Stimulated activated naive CD8-positive, alpha-beta T cell treated with anti-CD3 and anti-CD28 coated beads, Interleukin-15, Interleukin-2, amounts not matched to agents 100 ng/mL and 50 ng/mL, for 24 hours (primary cell): ENCODE measurements at regions not wholly inside any gene's neighbourhood (a gene's known extent, or its start where the extent isn't known, plus 50 kb on each side); places are given as distances from the start of the nearest gene placed in this dataset.

Source experiments
- H3K27ac Mint-ChIP-seq: one replicate; pipeline ENCODE4 v1.8.0; 2021; ENCODE audit warnings: mild to moderate bottlenecking, mixed read lengths
- H3K27me3 Mint-ChIP-seq: one replicate; pipeline ENCODE4 v1.8.0; 2021; ENCODE audit warnings: mixed read lengths
- H3K36me3 Mint-ChIP-seq: one replicate; pipeline ENCODE4 v1.8.0; 2021; ENCODE audit warnings: low read depth, mixed read lengths
- H3K4me1 Mint-ChIP-seq: one replicate; pipeline ENCODE4 v1.8.0; 2021; ENCODE audit warnings: low read depth, mixed read lengths
- H3K4me3 Mint-ChIP-seq: one replicate; pipeline ENCODE4 v1.8.0; 2021; ENCODE audit warnings: mild to moderate bottlenecking, mixed read lengths
- H3K9me3 Mint-ChIP-seq: one replicate; pipeline ENCODE4 v1.8.0; 2021; ENCODE audit warnings: mixed read lengths

DNA sequence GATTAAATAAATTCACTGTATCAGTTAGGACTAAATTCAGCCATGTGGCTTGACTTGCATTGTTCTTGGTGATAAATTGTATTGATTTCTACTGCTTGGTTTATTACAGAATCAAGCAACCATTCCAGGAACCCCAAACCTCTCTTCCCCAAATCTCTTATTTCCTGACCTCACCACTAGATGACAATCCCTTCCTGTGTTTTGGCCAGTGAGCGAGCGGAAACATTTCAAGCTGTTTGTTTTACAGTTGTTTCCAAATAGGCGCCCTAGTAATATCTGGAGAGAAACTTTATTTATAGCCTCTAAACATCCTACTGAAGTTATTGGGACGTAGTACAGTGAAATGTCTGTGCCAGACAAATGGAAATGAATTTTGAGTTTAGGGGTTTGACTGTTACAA, 161.1 kb downstream of the SNAPC1 start:
- Mint-ChIP-seq H3K9me3 (no peaks in the 10 kb centered on the region), H3K4me3 (no peak overlapping the region), H3K4me1 (no peaks in the 10 kb centered on the region), H3K36me3 (no peaks in the 10 kb centered on the region), H3K27ac (no peak overlapping the region), H3K27me3 (peaks cover 49% of the 10 kb centered on the region)

- H3K4me3 Mint-ChIP-seq, result no peak overlapping the region
- H3K36me3 Mint-ChIP-seq, result no peaks in the 10 kb centered on the region
- no peaks in the 10 kb centered on the region for H3K9me3 Mint-ChIP-seq
- H3K27ac Mint-ChIP-seq, result no peak overlapping the region
- no peaks in the 10 kb centered on the region for H3K4me1 Mint-ChIP-seq
- peaks cover 49% of the 10 kb centered on the region for H3K27me3 Mint-ChIP-seq
Measured at GRCh38 chr14:61925043-61925442, 162.8 kb downstream of the SNAPC1 start.

DNA sequence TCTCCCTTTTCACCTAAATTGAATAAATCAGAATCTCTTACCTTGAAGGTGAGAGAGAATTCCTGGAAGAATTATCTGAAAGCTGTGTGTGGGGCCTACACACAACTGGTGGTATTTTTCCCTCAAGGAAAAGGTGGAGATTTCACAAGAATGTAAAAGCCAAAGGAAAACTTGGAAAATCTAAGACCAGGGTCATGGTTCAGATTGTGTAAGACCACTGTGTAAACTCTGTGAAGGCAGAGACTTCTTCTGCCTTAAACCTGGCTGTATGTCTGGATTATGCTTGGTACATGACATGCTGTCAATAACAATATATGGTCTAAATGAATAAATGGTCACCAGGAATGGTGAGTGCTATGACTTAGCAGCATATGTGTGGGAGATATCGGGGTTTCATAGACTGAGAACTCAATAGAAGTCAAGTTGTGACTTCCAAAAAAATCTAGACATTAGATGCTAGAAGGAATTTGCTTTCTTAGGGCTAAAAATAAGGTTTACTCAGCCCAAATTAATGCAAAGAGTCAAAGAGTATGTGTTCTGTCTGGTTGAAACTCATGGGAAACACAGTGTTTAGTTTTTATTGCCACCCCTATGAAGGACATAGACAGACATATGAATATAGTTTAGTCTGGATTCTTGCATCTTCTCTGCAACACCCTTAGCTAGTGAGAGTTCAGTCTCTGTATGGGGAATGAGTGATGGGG, 163.7 kb downstream of the SNAPC1 start:
- Mint-ChIP-seq H3K4me1 (no peaks in the 10 kb centered on the region), H3K36me3 (no peaks in the 10 kb centered on the region), H3K27me3 (peaks cover 46% of the 10 kb centered on the region), H3K9me3 (no peaks in the 10 kb centered on the region), H3K4me3 (no peak overlapping the region), H3K27ac (no peak overlapping the region)

DNA sequence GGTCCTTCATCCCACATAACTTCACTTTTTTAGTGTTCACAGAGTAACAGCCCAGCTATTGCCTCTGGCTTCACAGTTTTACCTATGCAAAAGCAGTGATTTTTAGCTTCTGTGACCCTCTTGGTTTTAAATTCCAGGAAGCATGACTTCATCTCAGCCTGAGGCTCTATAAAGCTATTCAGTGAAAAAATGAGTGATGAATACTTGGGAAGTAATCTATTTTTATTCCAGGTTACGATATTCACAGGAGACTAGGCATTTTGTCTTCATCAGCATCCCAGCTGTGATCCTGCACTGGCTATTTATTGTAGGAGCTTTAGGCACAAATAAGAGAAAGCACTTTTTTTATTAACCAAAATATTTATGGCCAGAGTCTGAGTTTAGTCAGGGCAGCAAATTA, 164.8 kb downstream of the SNAPC1 start:
- Mint-ChIP-seq H3K36me3 (no peaks in the 10 kb centered on the region), H3K27ac (no peak overlapping the region), H3K27me3 (peaks cover 51% of the 10 kb centered on the region), H3K4me3 (no peak overlapping the region), H3K4me1 (no peaks in the 10 kb centered on the region), H3K9me3 (no peaks in the 10 kb centered on the region)

- H3K36me3 Mint-ChIP-seq, result no peaks in the 10 kb centered on the region
- H3K4me3 Mint-ChIP-seq, result no peak overlapping the region
- no peaks in the 10 kb centered on the region for H3K9me3 Mint-ChIP-seq
- H3K27ac Mint-ChIP-seq, result no peak overlapping the region
- no peaks in the 10 kb centered on the region for H3K4me1 Mint-ChIP-seq
- peaks cover 51% of the 10 kb centered on the region for H3K27me3 Mint-ChIP-seq
Measured at GRCh38 chr14:61927520-61927919, 165.3 kb downstream of the SNAPC1 start.

- Mint-ChIP-seq H3K27ac (no peak overlapping the region), H3K9me3 (no peaks in the 10 kb centered on the region), H3K36me3 (no peaks in the 10 kb centered on the region), H3K4me1 (no peaks in the 10 kb centered on the region), H3K27me3 (peaks cover 57% of the 10 kb centered on the region), H3K4me3 (no peak overlapping the region)
Measured at GRCh38 chr14:61928300-61928699, 166.1 kb downstream of the SNAPC1 start.

GRCh38 chr14:61928701-61929100, 166.5 kb downstream of the SNAPC1 start:
- H3K4me1 Mint-ChIP-seq, result no peaks in the 10 kb centered on the region
- no peak overlapping the region for H3K27ac Mint-ChIP-seq
- no peak overlapping the region for H3K4me3 Mint-ChIP-seq
- H3K27me3 Mint-ChIP-seq, result peaks cover 57% of the 10 kb centered on the region
- no peaks in the 10 kb centered on the region for H3K36me3 Mint-ChIP-seq
- no peaks in the 10 kb centered on the region for H3K9me3 Mint-ChIP-seq

DNA sequence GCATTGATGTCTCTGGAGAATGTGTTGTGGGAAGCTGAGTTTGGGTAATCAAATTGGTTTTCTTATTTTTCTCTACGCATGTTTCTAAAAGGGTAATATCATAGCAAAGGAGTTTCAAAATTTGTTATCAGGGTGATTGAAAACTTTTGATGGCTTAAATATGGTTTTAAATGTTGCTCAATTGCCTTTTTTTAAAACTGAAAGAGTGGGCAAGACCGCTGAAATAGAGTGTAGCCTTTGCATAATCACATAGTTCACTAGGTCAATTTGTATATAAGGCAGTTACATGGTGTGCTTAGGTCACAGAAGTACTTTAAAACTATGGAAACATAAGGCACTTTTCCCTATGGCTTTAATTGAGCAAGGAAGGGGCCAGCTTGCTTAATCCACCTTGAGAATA, 167.4 kb downstream of the SNAPC1 start:
- no peak overlapping the region for H3K4me3 Mint-ChIP-seq
- H3K36me3 Mint-ChIP-seq, result no peaks in the 10 kb centered on the region
- H3K27me3 Mint-ChIP-seq, result peaks cover 52% of the 10 kb centered on the region
- no peaks in the 10 kb centered on the region for H3K9me3 Mint-ChIP-seq
- H3K4me1 Mint-ChIP-seq, result no peaks in the 10 kb centered on the region
- H3K27ac Mint-ChIP-seq, result no peak overlapping the region

GRCh38 chr14:61930101-61930857, 168.1 kb downstream of the SNAPC1 start:
- H3K36me3 Mint-ChIP-seq, result no peaks in the 10 kb centered on the region
- H3K27ac Mint-ChIP-seq, result no peak overlapping the region
- H3K27me3 Mint-ChIP-seq, result peaks cover 48% of the 10 kb centered on the region
- H3K9me3 Mint-ChIP-seq, result no peaks in the 10 kb centered on the region
- H3K4me1 Mint-ChIP-seq, result no peaks in the 10 kb centered on the region
- H3K4me3 Mint-ChIP-seq, result no peak overlapping the region

DNA sequence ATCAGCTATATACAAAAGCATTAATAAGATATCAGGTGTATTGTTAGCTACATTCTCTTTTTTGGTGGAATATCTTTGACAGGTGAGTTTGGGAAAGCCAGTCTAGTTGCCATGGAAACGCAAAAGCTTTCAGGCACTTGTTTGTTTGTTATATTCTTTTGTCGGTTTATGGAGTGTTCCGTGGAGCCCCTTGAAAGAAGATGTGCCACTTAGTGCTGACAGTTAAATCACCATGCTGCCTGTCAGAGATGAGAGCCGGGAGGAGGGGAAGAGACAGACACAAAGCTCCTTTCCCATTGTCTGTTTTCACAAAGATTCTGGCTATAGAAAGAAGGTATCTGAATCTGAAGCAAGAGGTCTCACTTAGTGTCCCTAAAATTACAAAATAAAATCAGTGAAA, 170.8 kb downstream of the SNAPC1 start:
- H3K9me3 Mint-ChIP-seq, result no peaks in the 10 kb centered on the region
- peaks cover 59% of the 10 kb centered on the region for H3K27me3 Mint-ChIP-seq
- H3K36me3 Mint-ChIP-seq, result no peaks in the 10 kb centered on the region
- H3K4me1 Mint-ChIP-seq, result no peaks in the 10 kb centered on the region
- H3K4me3 Mint-ChIP-seq, result no peak overlapping the region
- H3K27ac Mint-ChIP-seq, result no peak overlapping the region

DNA sequence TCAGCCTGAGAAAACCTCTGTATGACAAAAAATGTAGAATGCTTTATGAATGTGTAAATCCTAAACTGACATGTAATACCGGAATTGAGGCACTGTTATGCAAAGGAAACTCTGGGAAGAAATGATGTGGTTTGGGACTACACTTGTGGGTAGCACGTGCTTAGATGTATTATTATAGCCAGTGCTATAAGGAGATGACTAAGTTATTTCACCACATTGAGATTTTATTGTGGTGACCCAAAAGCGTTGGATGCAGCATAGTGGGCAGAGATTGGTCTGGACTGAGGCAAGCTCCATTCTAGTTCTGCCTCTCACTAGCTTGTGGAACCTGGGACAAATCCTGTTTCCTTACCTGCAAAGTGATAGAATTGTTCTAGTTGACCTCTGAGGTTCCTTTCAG, 172.2 kb downstream of the SNAPC1 start:
- Mint-ChIP-seq H3K4me3 (no peak overlapping the region), H3K4me1 (no peaks in the 10 kb centered on the region), H3K27me3 (peaks cover 56% of the 10 kb centered on the region), H3K27ac (no peak overlapping the region), H3K36me3 (no peaks in the 10 kb centered on the region), H3K9me3 (no peaks in the 10 kb centered on the region)

GRCh38 chr14:61939776-61940175, 177.6 kb downstream of the SNAPC1 start:
- Mint-ChIP-seq H3K27ac (no peak overlapping the region), H3K36me3 (no peaks in the 10 kb centered on the region), H3K4me1 (no peaks in the 10 kb centered on the region), H3K27me3 (peaks cover 63% of the 10 kb centered on the region), H3K4me3 (no peak overlapping the region), H3K9me3 (no peaks in the 10 kb centered on the region)

GRCh38 chr14:61940666-61941420, 178.6 kb downstream of the SNAPC1 start:
- Mint-ChIP-seq H3K4me3 (no peak overlapping the region), H3K27me3 (peaks cover 59% of the 10 kb centered on the region), H3K27ac (no peak overlapping the region), H3K4me1 (no peaks in the 10 kb centered on the region), H3K9me3 (no peaks in the 10 kb centered on the region), H3K36me3 (no peaks in the 10 kb centered on the region)

DNA sequence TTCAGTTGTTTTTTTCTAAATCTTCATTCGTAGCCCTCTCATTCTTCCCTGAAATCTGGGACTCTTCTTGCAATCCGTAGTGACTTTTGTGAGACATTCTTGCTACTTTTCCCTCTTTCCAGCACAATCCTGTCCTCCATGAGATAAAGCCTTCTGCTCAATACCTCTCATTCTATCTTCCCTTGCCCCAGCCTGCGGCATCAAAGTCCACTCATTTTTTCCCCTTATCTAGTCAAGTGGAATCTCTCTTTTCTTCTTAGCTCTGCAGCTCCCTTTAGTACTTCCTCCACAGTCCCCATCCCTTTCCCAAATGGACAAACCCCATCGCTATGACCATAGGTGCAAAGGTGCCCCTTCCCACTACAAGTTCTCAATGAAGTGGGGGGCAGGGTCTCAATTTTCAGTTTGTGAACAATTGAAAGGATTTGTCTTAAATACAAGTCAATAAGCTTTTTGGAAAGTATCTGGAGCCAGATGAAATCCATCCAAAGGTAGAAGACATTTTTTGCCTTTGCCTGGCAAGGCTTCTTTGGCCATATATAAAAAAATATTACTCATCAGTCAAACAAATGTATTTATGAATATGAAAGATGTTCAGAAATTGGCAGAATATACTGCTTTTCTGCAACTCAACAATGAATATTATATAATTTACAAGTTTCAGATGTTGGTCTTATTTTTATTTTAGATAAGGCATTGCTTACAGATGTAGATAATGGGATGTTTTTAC, 179.4 kb downstream of the SNAPC1 start:
- Mint-ChIP-seq H3K27me3 (peaks cover 54% of the 10 kb centered on the region), H3K36me3 (no peaks in the 10 kb centered on the region), H3K9me3 (no peaks in the 10 kb centered on the region), H3K4me3 (no peak overlapping the region), H3K4me1 (no peaks in the 10 kb centered on the region), H3K27ac (no peak overlapping the region)

DNA sequence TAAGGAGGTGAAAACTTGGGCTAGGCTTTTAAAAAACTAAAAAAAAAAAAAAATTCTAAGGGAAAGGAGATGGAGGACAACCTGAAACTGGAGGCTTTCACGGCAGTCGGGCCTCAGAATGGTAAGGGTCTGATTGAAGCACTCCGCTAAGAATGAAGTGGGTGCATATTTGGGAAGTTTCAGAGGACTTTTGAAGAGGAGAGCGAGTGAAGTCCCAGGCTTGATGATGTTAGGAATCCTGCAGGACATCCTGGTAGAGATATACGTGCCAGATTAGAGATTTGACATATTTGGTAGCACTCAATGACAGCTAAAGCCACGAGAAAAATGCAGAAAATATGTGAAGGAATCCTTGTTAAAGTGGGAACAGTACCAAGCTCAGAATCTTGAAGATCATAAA, 186.2 kb downstream of the SNAPC1 start:
- Mint-ChIP-seq H3K4me1 (no peaks in the 10 kb centered on the region), H3K4me3 (no peak overlapping the region), H3K9me3 (no peaks in the 10 kb centered on the region), H3K27me3 (peaks cover 24% of the 10 kb centered on the region), H3K27ac (no peak overlapping the region), H3K36me3 (no peaks in the 10 kb centered on the region)
